Aorta (tissue), 5 donors: ENCODE measurements at regions not wholly inside any gene's neighbourhood (a gene's known extent, or its start where the extent isn't known, plus 50 kb on each side); places are given as distances from the start of the nearest gene placed in this dataset.
"Not testable (repeated sequence)": the region's sequence is repeated elsewhere in the genome, so short reads cannot be mapped to it uniquely, and the experiment has no call there.

Experiments
- ATAC-seq: fragments of 200-7000 bp; cut with Tn5 transposase; one replicate; pipeline ENCODE4 v1.9.1; 2022; ENCODE audit warnings: moderate library complexity; ENCODE audit not compliant: low FRiP score
- DNase-seq, 2 donors: peaks; one replicate each; pipeline ENCODE4 v3.0.0-alpha.2; 2020
- H3K27ac ChIP-seq, 2 donors: one replicate each; pipeline ENCODE4 v1.5.1; 2013; ENCODE audit warnings: low read length in 2 of 2, mild to moderate bottlenecking in 2 of 2, moderate library complexity in 2 of 2, control low read depth in 1 of 2, inconsistent platforms in 1 of 2, low read depth in 1 of 2
- H3K27me3 ChIP-seq, 2 donors: one replicate each; pipeline ENCODE4 v1.6.1; 2013; ENCODE audit warnings: control low read depth in 1 of 2, low read length in 1 of 2, mild to moderate bottlenecking in 1 of 2, moderate library complexity in 1 of 2; ENCODE audit not compliant: insufficient read depth in 2 of 2, control insufficient read depth in 1 of 2
- H3K36me3 ChIP-seq, 2 donors: one replicate each; pipeline ENCODE4 v1.6.1; 2013; ENCODE audit warnings: control low read depth in 1 of 2, low read length in 1 of 2, mild to moderate bottlenecking in 1 of 2; ENCODE audit not compliant: insufficient read depth in 2 of 2, control insufficient read depth in 1 of 2
- H3K4me1 ChIP-seq, 2 donors: one replicate each; pipeline ENCODE4 v1.6.1; 2013; ENCODE audit warnings: low read length in 2 of 2, control low read depth in 1 of 2, mild to moderate bottlenecking in 1 of 2, moderate library complexity in 1 of 2; ENCODE audit not compliant: insufficient read depth in 2 of 2, control insufficient read depth in 1 of 2
- H3K4me3 ChIP-seq, 2 donors: one replicate each; pipeline ENCODE4 v1.5.1; 2013; ENCODE audit warnings: low read length in 2 of 2, control low read depth in 1 of 2, mild to moderate bottlenecking in 1 of 2
- H3K9me3 ChIP-seq: one replicate; pipeline ENCODE4 v1.6.1; 2013; ENCODE audit warnings: mild to moderate bottlenecking, low read length; ENCODE audit not compliant: control insufficient read depth
- WGBS, 2 donors: extraction: QIAGEN DNeasy Blood & Tissue Kit; methylation state at CpG; one replicate each; pipeline ENCODE4 v1.1.7; 2013; 5-methylcytosine and 5-hydroxymethylcytosine counted together
- intact Hi-C, 2 donors: fragments of 100-400 bp; cut with DNase I; formaldehyde crosslinking; loops; one replicate each; pipeline versions ENCODE4 v1.14.2 to v1.15.0; 2022
- donor health status: healthy with polysubstance abuse.
- donor health status: Bipolar disorder and iron deficiency.
- donor health status: DM: no; HTN: no; CAD: no.
- donor health status: DM: no; HTN: no; CAD: no.
- donor health status: DM: yes; HTN: yes; CAD: no.

DNA sequence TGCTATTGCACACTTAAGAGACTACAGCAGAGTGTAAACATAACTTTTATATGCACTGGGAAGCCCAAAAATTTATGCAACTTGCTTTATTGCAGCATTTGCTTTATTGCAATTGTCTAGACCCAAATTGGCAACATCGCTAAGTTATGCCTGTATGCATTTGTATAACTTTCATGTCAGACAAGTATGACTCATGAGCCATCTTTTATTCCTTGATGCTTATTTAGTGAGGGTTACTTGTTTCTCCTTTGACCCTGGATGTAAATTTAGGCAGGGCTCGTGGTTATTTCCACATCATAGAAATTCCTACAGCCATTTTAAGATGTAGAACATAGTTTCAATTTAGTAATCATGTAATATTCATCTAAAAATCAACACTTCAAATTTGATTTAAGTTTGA, 130.3 kb upstream of the LY86 start:
- 90 to 92% methylated on average over 2 of the region's 2 CpGs for WGBS, 2 donors
- Histone ChIP-seq H3K27me3 (no peaks in the 10 kb centered on the region), H3K27ac (no peak overlapping the region), H3K4me1 (peaks cover 2 to 4% of the 10 kb centered on the region in 2 donors), H3K36me3 (no peaks in the 10 kb centered on the region), H3K4me3 (no peak overlapping the region), H3K9me3 (peaks cover 2% of the 10 kb centered on the region)
- intact Hi-C loops, result no loop called here
- DNase-seq (no peak), ATAC-seq (no peak)

GRCh38 chr6:6459963-6460362, 128.6 kb upstream of the LY86 start:
- 88% methylated on average over 4 of the region's 4 CpGs for WGBS, 2 donors
- not testable (repeated sequence) for H3K36me3 ChIP-seq

DNA sequence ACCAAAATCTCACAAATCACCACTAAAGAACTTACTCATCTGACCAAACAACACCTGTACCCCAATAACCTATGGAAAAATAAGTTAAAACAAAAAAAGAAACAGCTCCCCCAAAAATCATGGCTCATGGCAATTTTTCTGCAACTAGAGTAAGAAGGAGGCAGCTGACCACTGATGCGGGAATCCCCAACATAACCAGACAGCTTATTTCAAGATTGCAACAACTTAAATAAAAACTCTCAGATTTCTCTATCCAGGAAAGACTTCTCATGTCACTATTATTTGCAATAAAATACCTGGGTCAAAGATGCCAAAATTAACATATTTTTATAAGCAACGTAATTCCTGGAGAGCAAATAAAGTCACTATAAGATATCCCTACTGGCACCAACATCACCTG, 128.1 kb upstream of the LY86 start:
- Histone ChIP-seq H3K27ac (no peak overlapping the region), H3K9me3 (peaks cover 2% of the 10 kb centered on the region), H3K4me3 (no peak overlapping the region), H3K36me3 (no peaks in the 10 kb centered on the region), H3K4me1 (peaks cover 2 to 4% of the 10 kb centered on the region in 2 donors), H3K27me3 (no peaks in the 10 kb centered on the region)
- intact Hi-C loops, result no loop called here
- WGBS, 2 donors, result 73 to 75% methylated on average over 2 of the region's 2 CpGs
- DNase-seq (no peak), ATAC-seq (no peak)

More at GRCh38 chr6:6459963-6460362, 128.6 kb upstream of the LY86 start:
- intact Hi-C loops, H3K9me3 ChIP-seq, ATAC-seq, H3K27ac ChIP-seq, DNase-seq, H3K4me1 ChIP-seq, H3K27me3 ChIP-seq, H3K4me3 ChIP-seq: not testable (repeated sequence)

GRCh38 chr6:6461138-6461537, 127.4 kb upstream of the LY86 start:
- H3K4me1 ChIP-seq, result peaks cover 2 to 4% of the 10 kb centered on the region in 2 donors
- intact Hi-C loops, result no loop called here
- 80 to 82% methylated on average over 4 of the region's 4 CpGs for WGBS, 2 donors

GRCh38 chr6:6466967-6467761, 121.4 kb upstream of the LY86 start:
- Histone ChIP-seq H3K9me3 (peaks cover 6% of the 10 kb centered on the region), H3K4me1 (peaks cover 0 to 4% of the 10 kb centered on the region in 2 donors), H3K36me3 (no peaks in the 10 kb centered on the region), H3K27ac (no peak overlapping the region), H3K4me3 (no peak overlapping the region), H3K27me3 (no peaks in the 10 kb centered on the region)
- intact Hi-C loops, result no loop called here
- WGBS, 2 donors, result 90 to 91% methylated on average over 12 of the region's 12 CpGs
- no peak for DNase-seq
- ATAC-seq, result no peak

More at GRCh38 chr6:6461138-6461537, 127.4 kb upstream of the LY86 start:
- DNase-seq, result no peak
- H3K27ac ChIP-seq, result no peak overlapping the region
- H3K27me3 ChIP-seq, result no peaks in the 10 kb centered on the region
- ATAC-seq, result no peak
- H3K9me3 ChIP-seq, result peaks cover 2% of the 10 kb centered on the region
- H3K4me3 ChIP-seq, result no peak overlapping the region
- no peaks in the 10 kb centered on the region for H3K36me3 ChIP-seq

- Histone ChIP-seq H3K36me3 (no peaks in the 10 kb centered on the region), H3K27ac (no peak overlapping the region), H3K4me1 (no peaks in the 10 kb centered on the region), H3K27me3 (no peaks in the 10 kb centered on the region), H3K4me3 (no peak overlapping the region), H3K9me3 (peaks cover 6% of the 10 kb centered on the region)
- WGBS, 2 donors, result 91 to 95% methylated on average over 8 of the region's 8 CpGs
- intact Hi-C loops, result no loop called here
- ATAC-seq, result no peak
- peak in 1 of 2 donors; percentile 52 for DNase-seq
These were observed 119.4 kb upstream of the LY86 start for GRCh38 chr6:6469074-6469473.

DNA sequence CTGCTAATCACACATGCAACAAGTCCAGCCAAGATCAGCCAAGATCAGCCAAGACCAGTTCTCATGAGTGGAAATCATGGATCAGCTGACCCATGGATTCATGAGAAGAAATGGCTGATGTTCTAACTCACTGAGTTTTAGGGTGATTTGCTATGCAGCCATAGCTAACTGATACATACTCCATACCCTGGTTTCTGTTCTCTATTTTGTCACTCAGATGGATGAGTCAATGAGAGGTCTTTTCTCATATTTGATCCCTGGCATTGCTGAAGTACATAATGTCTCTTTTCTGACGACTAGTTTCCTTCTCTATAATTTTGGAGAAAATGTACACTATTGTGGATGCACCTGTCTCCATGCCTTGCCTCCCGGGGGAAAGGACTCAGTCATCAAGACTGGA, 118.4 kb upstream of the LY86 start:
- ATAC-seq (no peak), DNase-seq (no peak)
- intact Hi-C loops, result no loop called here
- no peaks in the 10 kb centered on the region for H3K4me1 ChIP-seq
- no peaks in the 10 kb centered on the region for H3K27me3 ChIP-seq
- H3K27ac ChIP-seq, result no peak overlapping the region
- no peaks in the 10 kb centered on the region for H3K36me3 ChIP-seq
- peaks cover 6% of the 10 kb centered on the region for H3K9me3 ChIP-seq
- no peak overlapping the region for H3K4me3 ChIP-seq
- 90 to 100% methylated on average over 2 of the region's 2 CpGs for WGBS, 2 donors

GRCh38 chr6:6471276-6471675, 117.2 kb upstream of the LY86 start:
- no peaks in the 10 kb centered on the region for H3K4me1 ChIP-seq
- H3K4me3 ChIP-seq, result no peak overlapping the region
- no peaks in the 10 kb centered on the region for H3K36me3 ChIP-seq
- WGBS, 2 donors, result 95 to 97% methylated on average over 3 of the region's 3 CpGs
- H3K27ac ChIP-seq, result no peak overlapping the region
- intact Hi-C loops, result no loop called here
- peaks cover 6% of the 10 kb centered on the region for H3K9me3 ChIP-seq
- DNase-seq, result no peak
- H3K27me3 ChIP-seq, result no peaks in the 10 kb centered on the region
- ATAC-seq, result no peak

GRCh38 chr6:6474170-6474920, 114.2 kb upstream of the LY86 start:
- intact Hi-C loops, result no loop called here
- H3K36me3 ChIP-seq, result no peaks in the 10 kb centered on the region
- H3K27ac ChIP-seq, result no peak overlapping the region
- H3K4me1 ChIP-seq, result no peaks in the 10 kb centered on the region
- H3K4me3 ChIP-seq, result no peak overlapping the region
- H3K9me3 ChIP-seq, result peaks cover 6% of the 10 kb centered on the region
- WGBS, 2 donors, result 94 to 95% methylated on average over 11 of the region's 11 CpGs
- H3K27me3 ChIP-seq, result no peaks in the 10 kb centered on the region
- DNase-seq, result no peak
- ATAC-seq, result no peak
